GM21619 (cell line): ENCODE measurements at regions not wholly inside any gene's neighbourhood (a gene's known extent, or its start where the extent isn't known, plus 50 kb on each side); places are given as distances from the start of the nearest gene placed in this dataset.

ENCODE experiments used
- ATAC-seq: cut with Tn5 transposase; IDR thresholded peaks from one replicate; pipeline ENCODE4 v1.9.1; 2021; ENCODE audit not compliant: unreplicated experiment

- ATAC-seq: no peak
Measured at GRCh38 chr6:53744321-53744720, 50.5 kb upstream of the LRRC1 start.

- ATAC-seq: no peak
Measured at GRCh38 chr6:53741034-53741823, 53.6 kb upstream of the LRRC1 start.

GRCh38 chr6:53737746-53738145 is 57.1 kb upstream of the LRRC1 start:
- ATAC-seq: no peak

GRCh38 chr6:53735896-53736295 is 58.9 kb upstream of the LRRC1 start:
- no peak for ATAC-seq

GRCh38 chr6:53734473-53735299 is 60.1 kb upstream of the LRRC1 start:
- no peak for ATAC-seq

GRCh38 chr6:53731866-53732636 is 62.8 kb upstream of the LRRC1 start:
- ATAC-seq: no peak

- ATAC-seq: no peak
Measured at GRCh38 chr6:53730767-53731166, 64.0 kb upstream of the LRRC1 start.

- ATAC-seq: peak; percentile 64
Measured at GRCh38 chr6:53728570-53729194, 63.1 kb upstream of the KLHL31 start.

- no peak for ATAC-seq
Measured at GRCh38 chr6:53727748-53728147, 62.2 kb upstream of the KLHL31 start.

- ATAC-seq: peak; percentile 86
Measured at GRCh38 chr6:53725791-53726575, 60.4 kb upstream of the KLHL31 start.

GRCh38 chr6:53724501-53724900 is 58.9 kb upstream of the KLHL31 start:
- ATAC-seq: no peak

- ATAC-seq: no peak
Measured at GRCh38 chr6:53723331-53723730, 57.8 kb upstream of the KLHL31 start.

GRCh38 chr6:53721766-53722165 is 56.2 kb upstream of the KLHL31 start:
- ATAC-seq: no peak

GRCh38 chr6:53718597-53719460 is 53.3 kb upstream of the KLHL31 start:
- peak; percentile 97 for ATAC-seq

- ATAC-seq: no peak
Measured at GRCh38 chr6:53717566-53717965, 52.0 kb upstream of the KLHL31 start.

GRCh38 chr6:53715434-53715833 is 49.9 kb upstream of the KLHL31 start:
- ATAC-seq: no peak
